IPS DF 6.9 (cell line): ENCODE measurements at regions not wholly inside any gene's neighbourhood (a gene's known extent, or its start where the extent isn't known, plus 50 kb on each side); places are given as distances from the start of the nearest gene placed in this dataset.

Source experiments
- DNase-seq: peaks from one replicate; pipeline ENCODE4 v3.0.0-alpha.2; 2013; ENCODE audit warnings: low read depth, low spot score
- H3K27ac ChIP-seq: one replicate; pipeline ENCODE4 v1.5.1; 2013; ENCODE audit warnings: low read length, control low read depth
- H3K27me3 ChIP-seq: 2 replicates; pipeline ENCODE4 v1.6.1; 2013; ENCODE audit warnings: mild to moderate bottlenecking, low read length; ENCODE audit not compliant: control insufficient read depth, insufficient read depth
- H3K36me3 ChIP-seq: 2 replicates; pipeline ENCODE4 v1.6.1; 2013; ENCODE audit warnings: low read length; ENCODE audit not compliant: control insufficient read depth, insufficient read depth
- H3K4me1 ChIP-seq: 2 replicates; pipeline ENCODE4 v1.6.1; 2013; ENCODE audit warnings: low read length; ENCODE audit not compliant: control insufficient read depth, insufficient read depth
- H3K4me3 ChIP-seq: 2 replicates; pipeline ENCODE4 v1.5.1; 2013; ENCODE audit warnings: mild to moderate bottlenecking, low read length
- H3K9me3 ChIP-seq: 2 replicates; pipeline ENCODE4 v1.6.1; 2013; ENCODE audit warnings: low read length, inconsistent platforms; ENCODE audit not compliant: control insufficient read depth, insufficient read depth
- WGBS: extraction: QIAGEN DNeasy Blood & Tissue Kit; methylation state at CpG from one replicate; pipeline ENCODE4 v1.1.7; 2013; ENCODE audit warnings: mixed read lengths, missing lambda C conversion rate; ENCODE audit not compliant: insufficient read length, insufficient coverage; 5-methylcytosine and 5-hydroxymethylcytosine counted together

- no CpG with 5 or more reads among the region's 5 CpGs for WGBS
- no peak for DNase-seq
- no peak overlapping the region for H3K27ac ChIP-seq
- H3K36me3 ChIP-seq = no peaks in the 10 kb centered on the region
- H3K9me3 ChIP-seq = no peaks in the 10 kb centered on the region
- no peaks in the 10 kb centered on the region for H3K4me1 ChIP-seq
- no peaks in the 10 kb centered on the region for H3K27me3 ChIP-seq
- H3K4me3 ChIP-seq = no peak overlapping the region
Observed at GRCh38 chr7:152572101-152572500, 103.8 kb downstream of the XRCC2 start.

- DNase-seq = no peak
- H3K27me3 ChIP-seq = no peaks in the 10 kb centered on the region
- no peaks in the 10 kb centered on the region for H3K4me1 ChIP-seq
- H3K27ac ChIP-seq = no peak overlapping the region
- H3K36me3 ChIP-seq = no peaks in the 10 kb centered on the region
- H3K4me3 ChIP-seq = no peak overlapping the region
- WGBS = no CpG with 5 or more reads among the region's 6 CpGs
- H3K9me3 ChIP-seq = no peaks in the 10 kb centered on the region
Observed at GRCh38 chr7:152571068-152571467, 104.9 kb downstream of the XRCC2 start.

GRCh38 chr7:152568972-152569371, 107.0 kb downstream of the XRCC2 start:
- H3K36me3 ChIP-seq = no peaks in the 10 kb centered on the region
- no peak for DNase-seq
- H3K27ac ChIP-seq = no peak overlapping the region
- H3K9me3 ChIP-seq = no peaks in the 10 kb centered on the region
- no peak overlapping the region for H3K4me3 ChIP-seq
- H3K27me3 ChIP-seq = no peaks in the 10 kb centered on the region
- H3K4me1 ChIP-seq = no peaks in the 10 kb centered on the region
- WGBS = no CpG with 5 or more reads among the region's 6 CpGs

- Histone ChIP-seq H3K9me3 (no peaks in the 10 kb centered on the region), H3K4me3 (no peak overlapping the region), H3K27ac (no peak overlapping the region), H3K4me1 (no peaks in the 10 kb centered on the region), H3K27me3 (no peaks in the 10 kb centered on the region), H3K36me3 (no peaks in the 10 kb centered on the region)
- WGBS = no CpG with 5 or more reads among the region's 13 CpGs
- no peak for DNase-seq
Observed at GRCh38 chr7:152565731-152566130, 110.2 kb downstream of the XRCC2 start.

- WGBS = no CpG with 5 or more reads among the region's 8 CpGs
- Histone ChIP-seq H3K4me3 (no peak overlapping the region), H3K4me1 (no peaks in the 10 kb centered on the region), H3K36me3 (no peaks in the 10 kb centered on the region), H3K27ac (no peak overlapping the region), H3K9me3 (no peaks in the 10 kb centered on the region), H3K27me3 (no peaks in the 10 kb centered on the region)
- no peak for DNase-seq
Observed at GRCh38 chr7:152564656-152565250, 111.2 kb downstream of the XRCC2 start.

- WGBS = no CpG with 5 or more reads among the region's 20 CpGs
- no peak overlapping the region for H3K4me3 ChIP-seq
- no peak for DNase-seq
- H3K4me1 ChIP-seq = no peaks in the 10 kb centered on the region
- no peaks in the 10 kb centered on the region for H3K27me3 ChIP-seq
- H3K36me3 ChIP-seq = no peaks in the 10 kb centered on the region
- H3K9me3 ChIP-seq = no peaks in the 10 kb centered on the region
- H3K27ac ChIP-seq = no peak overlapping the region
Observed at GRCh38 chr7:152556013-152556755, 119.8 kb downstream of the XRCC2 start.

- Histone ChIP-seq H3K27me3 (no peaks in the 10 kb centered on the region), H3K27ac (no peak overlapping the region), H3K4me3 (no peak overlapping the region), H3K9me3 (no peaks in the 10 kb centered on the region), H3K36me3 (no peaks in the 10 kb centered on the region), H3K4me1 (no peaks in the 10 kb centered on the region)
- no peak for DNase-seq
- WGBS = no CpG with 5 or more reads among the region's 17 CpGs
Observed at GRCh38 chr7:152553671-152554317, 118.0 kb upstream of the KMT2C start.

- Histone ChIP-seq H3K9me3 (no peaks in the 10 kb centered on the region), H3K4me1 (no peaks in the 10 kb centered on the region), H3K27ac (no peak overlapping the region), H3K27me3 (no peaks in the 10 kb centered on the region), H3K36me3 (no peaks in the 10 kb centered on the region), H3K4me3 (no peak overlapping the region)
- no peak for DNase-seq
- no CpG with 5 or more reads among the region's 10 CpGs for WGBS
Observed at GRCh38 chr7:152551304-152552036, 115.7 kb upstream of the KMT2C start.

- Histone ChIP-seq H3K27me3 (no peaks in the 10 kb centered on the region), H3K36me3 (no peaks in the 10 kb centered on the region)
- WGBS = no CpG with 5 or more reads among the region's 13 CpGs
Observed at GRCh38 chr7:152544971-152545619, 109.3 kb upstream of the KMT2C start.

GRCh38 chr7:152544481-152544927, 108.7 kb upstream of the KMT2C start:
- Histone ChIP-seq H3K9me3 (no peaks in the 10 kb centered on the region), H3K4me1 (no peaks in the 10 kb centered on the region), H3K4me3 (no peak overlapping the region), H3K27me3 (no peaks in the 10 kb centered on the region), H3K36me3 (no peaks in the 10 kb centered on the region), H3K27ac (peak overlapping the region; percentile 48)
- DNase-seq = no peak
- WGBS = no CpG with 5 or more reads among the region's 21 CpGs

More at GRCh38 chr7:152544971-152545619, 109.3 kb upstream of the KMT2C start:
- DNase-seq = no peak
- Histone ChIP-seq H3K4me3 (no peak overlapping the region), H3K9me3 (no peaks in the 10 kb centered on the region), H3K4me1 (no peaks in the 10 kb centered on the region), H3K27ac (no peak overlapping the region)
